HG03039 (cell line): ENCODE measurements at regions not wholly inside any gene's neighbourhood (a gene's known extent, or its start where the extent isn't known, plus 50 kb on each side); places are given as distances from the start of the nearest gene placed in this dataset.

Source experiments
- ATAC-seq: cut with Tn5 transposase; IDR thresholded peaks from one replicate; pipeline ENCODE4 v1.9.1; 2021; ENCODE audit warnings: mild to moderate bottlenecking, moderate library complexity; ENCODE audit not compliant: unreplicated experiment

DNA sequence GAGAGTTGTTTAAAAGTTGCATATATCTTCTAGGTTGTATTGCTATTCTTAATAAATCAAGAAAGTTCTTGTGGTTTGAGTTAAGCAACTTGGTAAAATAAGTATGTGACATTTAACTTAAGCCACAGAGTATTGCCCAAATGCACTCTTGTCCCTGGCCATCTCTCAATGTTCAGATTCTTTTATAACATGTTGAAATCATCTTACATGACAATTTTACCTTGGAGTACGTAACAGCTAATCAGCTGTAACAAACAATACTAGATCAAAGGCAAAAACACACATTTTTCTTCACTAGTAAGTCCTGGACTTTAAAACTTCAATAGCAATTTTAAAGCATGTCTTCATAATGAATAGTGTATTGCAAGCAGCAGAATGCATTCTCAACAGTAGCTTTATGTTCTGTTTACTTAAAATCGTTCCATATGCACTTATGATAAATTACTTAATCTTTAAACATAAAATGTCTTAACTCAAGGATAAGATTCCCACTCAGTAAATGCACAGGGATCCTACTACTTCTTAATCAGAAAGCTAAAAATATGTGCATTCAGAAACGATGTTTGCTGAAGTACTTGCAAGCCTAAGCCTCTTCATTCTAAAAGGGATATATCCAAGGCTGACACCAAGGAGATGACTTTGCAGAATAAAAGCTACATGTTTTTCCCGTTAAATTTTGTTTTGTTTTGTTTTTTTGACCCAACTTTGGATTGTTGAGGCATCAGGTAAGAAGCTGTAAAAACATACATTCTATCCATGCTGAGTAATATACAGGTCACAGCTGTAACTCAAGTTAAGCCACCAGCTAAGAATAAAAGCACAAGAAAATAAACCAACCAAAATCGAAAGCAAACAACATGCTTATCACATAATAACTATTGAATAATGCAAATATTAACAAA is 86.1 kb upstream of the NFIB start:
- ATAC-seq, result no peak

GRCh38 chr9:14398473-14398872 is 84.5 kb upstream of the NFIB start:
- ATAC-seq, result no peak

GRCh38 chr9:14396171-14396570 is 82.2 kb upstream of the NFIB start:
- ATAC-seq, result no peak

DNA sequence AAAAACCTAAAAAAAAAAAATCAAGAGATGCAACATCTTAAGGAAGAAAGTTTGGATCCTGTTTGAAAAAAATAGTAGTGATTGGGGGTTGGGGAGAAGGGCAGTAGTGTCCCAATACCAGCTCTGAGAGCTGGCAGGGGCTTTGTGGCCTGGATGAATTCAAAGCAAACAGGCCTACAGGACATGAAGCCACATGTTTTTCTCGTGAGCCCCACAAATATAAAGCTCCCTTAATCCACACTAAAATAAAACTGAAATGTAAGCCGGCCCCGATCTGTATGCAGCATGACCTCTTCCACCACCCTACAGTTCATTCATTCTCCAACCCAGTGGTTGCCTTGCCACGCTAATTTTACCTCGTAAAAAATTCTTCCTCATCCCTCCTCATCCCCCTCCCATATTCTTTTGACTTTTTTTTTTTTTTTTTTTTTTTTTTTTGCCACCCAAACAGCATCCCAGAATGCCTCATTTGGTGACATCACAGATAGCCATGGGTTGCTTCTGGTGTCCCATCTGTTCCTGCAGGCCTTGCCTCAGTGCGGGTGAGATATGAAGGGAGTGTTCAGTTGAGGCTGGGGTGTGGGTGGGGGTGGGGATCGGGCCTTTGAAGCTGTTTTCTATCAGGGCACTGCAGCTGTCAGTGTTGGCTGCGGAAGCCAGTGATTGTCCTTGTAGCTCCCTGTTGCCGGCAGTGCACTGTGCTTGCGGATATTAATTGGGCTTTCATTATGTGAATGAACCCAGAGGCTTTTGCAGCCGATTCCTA is 81.6 kb upstream of the NFIB start:
- no peak for ATAC-seq

DNA sequence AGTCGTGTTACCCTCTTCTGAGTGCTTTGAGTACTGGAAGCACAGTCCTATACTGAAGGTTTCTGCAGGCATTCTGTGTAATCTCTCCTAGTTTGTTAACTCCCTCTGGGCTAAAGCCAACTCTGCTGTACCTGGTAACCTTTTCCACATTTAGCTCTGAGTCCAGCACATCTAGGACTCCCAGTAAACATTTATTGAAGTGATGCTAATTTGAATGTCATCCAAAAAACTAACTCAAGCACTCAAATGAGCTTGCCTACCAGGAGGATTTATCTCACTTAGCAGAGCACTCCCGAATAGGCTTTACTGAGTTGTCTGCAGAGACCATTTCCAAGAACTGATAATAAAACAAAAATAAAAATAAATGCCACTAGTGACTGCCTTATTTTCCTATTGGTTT is 79.5 kb upstream of the NFIB start:
- ATAC-seq, result no peak

- ATAC-seq, result no peak
These were observed 77.7 kb upstream of the NFIB start for GRCh38 chr9:14391620-14392019.

DNA sequence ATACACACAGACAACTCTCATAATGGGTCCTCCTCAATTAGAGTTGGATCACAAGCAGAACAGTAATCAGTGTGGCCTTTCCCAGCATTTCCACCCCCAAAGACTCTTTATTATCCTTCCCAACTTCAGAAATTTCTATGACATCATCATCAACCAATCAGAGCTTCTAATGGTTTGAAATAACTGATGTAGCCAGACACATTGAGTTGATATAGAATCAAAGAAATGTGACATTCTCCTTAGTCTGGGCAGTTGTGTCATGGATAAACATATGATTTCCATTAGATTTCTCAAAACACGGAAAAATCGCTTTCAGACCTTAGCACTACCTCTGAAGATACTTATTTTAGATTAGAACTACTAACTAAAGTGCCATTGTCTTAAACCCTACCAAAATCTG is 75.7 kb upstream of the NFIB start:
- no peak for ATAC-seq

GRCh38 chr9:14389146-14389545 is 75.2 kb upstream of the NFIB start:
- no peak for ATAC-seq

DNA sequence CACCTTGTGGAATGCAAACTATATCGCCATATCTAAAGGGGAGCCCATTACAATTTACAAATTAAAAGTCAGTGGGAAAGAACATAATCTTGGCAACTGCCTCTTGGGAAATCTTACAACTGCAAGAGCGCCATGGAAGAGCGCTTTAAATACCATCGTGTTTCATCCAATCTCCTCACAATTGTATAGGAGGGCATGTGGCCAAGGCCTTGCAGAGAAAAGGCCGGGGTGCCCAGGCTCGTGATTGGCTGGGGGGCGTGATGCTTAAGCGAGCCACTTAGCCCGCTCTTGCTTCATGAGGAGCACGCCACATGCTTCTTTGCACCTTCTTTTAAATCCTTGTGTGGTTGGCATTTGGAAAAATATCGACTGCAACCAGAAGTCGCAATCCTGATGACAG is 69.8 kb upstream of the NFIB start:
- no peak for ATAC-seq

- ATAC-seq, result no peak
These were observed 69.4 kb upstream of the NFIB start for GRCh38 chr9:14383294-14383693.

DNA sequence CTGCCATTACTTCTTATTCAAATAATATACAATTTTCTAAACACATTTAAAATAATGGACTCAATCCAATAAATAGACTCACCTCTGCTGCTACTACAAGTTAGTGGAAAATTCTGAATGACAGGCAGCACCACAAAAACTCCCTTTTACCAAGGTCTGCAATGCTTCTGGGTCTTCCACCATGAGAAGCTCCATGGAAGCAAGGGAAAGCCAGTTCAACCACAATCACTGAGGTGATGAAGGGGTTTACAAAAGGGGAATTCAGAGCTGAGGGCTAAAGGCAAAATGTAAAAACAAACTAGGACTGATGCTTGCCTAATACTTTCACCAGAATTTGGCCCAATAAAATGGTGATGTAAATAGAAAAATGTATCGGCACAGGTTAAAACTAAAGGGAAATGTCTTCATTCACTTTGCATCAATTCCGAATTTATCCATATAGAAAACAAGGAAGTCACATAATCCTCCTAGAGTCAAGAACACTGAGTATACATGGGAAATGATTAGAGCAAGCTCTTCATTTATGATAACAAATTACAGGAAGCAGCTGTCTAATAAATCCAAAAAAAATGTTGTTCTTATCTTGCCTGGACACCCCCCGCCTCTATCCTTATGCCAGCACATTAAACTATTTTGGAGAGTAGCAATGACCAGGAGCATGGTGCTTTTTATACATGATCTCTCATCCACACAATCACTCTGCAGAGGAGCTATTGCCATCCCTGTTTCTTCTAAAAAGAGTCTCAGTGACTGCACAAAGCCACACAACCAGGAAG is 66.3 kb upstream of the NFIB start:
- ATAC-seq, result no peak

- no peak for ATAC-seq
These were observed 65.3 kb upstream of the NFIB start for GRCh38 chr9:14379280-14379679.

DNA sequence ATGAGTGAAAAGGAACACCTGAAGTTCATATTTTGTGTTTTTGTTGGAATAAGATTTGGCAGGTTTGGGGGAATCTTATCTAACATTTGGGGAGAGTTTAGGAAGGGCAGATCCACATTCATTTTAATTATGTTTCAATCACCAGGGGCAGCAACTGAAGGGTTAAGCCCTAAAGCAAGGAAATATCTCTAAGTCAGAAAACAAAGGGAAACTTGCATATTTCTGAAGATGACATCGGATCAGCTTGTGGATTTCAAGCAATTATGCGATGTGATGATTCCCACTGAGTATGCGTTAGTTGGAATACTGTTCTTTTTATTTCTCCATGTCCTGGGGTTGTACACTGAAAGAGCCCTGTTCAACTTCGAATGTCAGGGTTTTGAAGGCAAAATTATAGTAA is 59.8 kb upstream of the NFIB start:
- ATAC-seq, result no peak

- ATAC-seq, result no peak
These were observed 59.4 kb upstream of the NFIB start for GRCh38 chr9:14373336-14373666.

GRCh38 chr9:14372437-14373335 is 58.7 kb upstream of the NFIB start:
- no peak for ATAC-seq

GRCh38 chr9:14369011-14369410 is 55.1 kb upstream of the NFIB start:
- ATAC-seq, result no peak

DNA sequence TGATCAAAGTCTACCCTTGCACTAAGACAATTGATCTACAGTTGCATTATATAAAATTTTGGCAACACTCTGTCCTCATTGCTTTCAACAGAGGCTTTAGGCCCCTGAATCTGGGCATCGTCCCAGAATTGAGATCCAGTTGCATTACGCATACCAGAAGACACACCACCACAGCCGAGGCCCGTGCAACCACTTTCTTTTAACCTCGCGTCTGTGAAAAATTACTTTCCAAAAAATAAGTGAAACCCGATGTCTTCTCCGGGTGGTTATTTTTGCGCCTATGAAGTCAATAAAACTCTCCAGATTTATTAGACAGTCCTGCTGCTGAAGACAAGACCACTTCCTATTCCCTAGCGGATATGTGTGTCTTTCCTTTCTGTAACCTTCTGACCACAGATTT is 52.1 kb upstream of the NFIB start:
- ATAC-seq, result no peak

- no peak for ATAC-seq
These were observed 51.7 kb upstream of the NFIB start for GRCh38 chr9:14365670-14366069.
